H9 (cell line): ENCODE measurements at regions not wholly inside any gene's neighbourhood (a gene's known extent, or its start where the extent isn't known, plus 50 kb on each side); places are given as distances from the start of the nearest gene placed in this dataset.

Experiments used
- DNase-seq: peaks from one replicate; pipeline ENCODE4 v3.0.0-alpha.2; 2017
- H2AFZ ChIP-seq: one replicate; pipeline ENCODE4 v1.6.1; 2013; ENCODE audit warnings: mild to moderate bottlenecking, low read length, control low read depth, moderate library complexity
- H2AK5ac ChIP-seq: 2 replicates; pipeline ENCODE4 v1.6.1; 2013; ENCODE audit warnings: low read length, control low read depth, mixed read lengths; ENCODE audit not compliant: insufficient read length
- H2BK120ac ChIP-seq: one replicate; pipeline ENCODE4 v1.6.1; 2013; ENCODE audit warnings: low read depth, mild to moderate bottlenecking, low read length, control low read depth, inconsistent platforms; ENCODE audit not compliant: poor library complexity, severe bottlenecking
- H2BK12ac ChIP-seq: 2 replicates; pipeline ENCODE4 v1.6.1; 2013; ENCODE audit warnings: low read length, control low read depth, mixed read lengths, low read depth; ENCODE audit not compliant: insufficient read length
- H2BK15ac ChIP-seq: 2 replicates; pipeline ENCODE4 v1.6.1; 2013; ENCODE audit warnings: low read depth, low read length, control low read depth
- H2BK20ac ChIP-seq: one replicate; pipeline ENCODE4 v1.6.1; 2013; ENCODE audit warnings: low read depth, mild to moderate bottlenecking, low read length, control low read depth, inconsistent platforms; ENCODE audit not compliant: poor library complexity, severe bottlenecking
- H2BK5ac ChIP-seq: 2 replicates; pipeline ENCODE4 v1.6.1; 2013; ENCODE audit warnings: low read length, control low read depth, mixed read lengths; ENCODE audit not compliant: insufficient read length
- H3K14ac ChIP-seq: 2 replicates; pipeline ENCODE4 v1.6.1; 2013; ENCODE audit warnings: low read length, control low read depth; ENCODE audit not compliant: insufficient read depth
- H3K18ac ChIP-seq: 2 replicates; pipeline ENCODE4 v1.6.1; 2013; ENCODE audit warnings: low read depth, mild to moderate bottlenecking, mixed read lengths, low read length, control low read depth; ENCODE audit not compliant: insufficient read length
- H3K23ac ChIP-seq: 2 replicates; pipeline ENCODE4 v1.6.1; 2013; ENCODE audit warnings: low read length, control low read depth, mixed read lengths, low read depth; ENCODE audit not compliant: insufficient read length
- H3K23me2 ChIP-seq: 2 replicates; pipeline ENCODE4 v1.6.1; 2013; ENCODE audit warnings: low read depth, mild to moderate bottlenecking, mixed read lengths, low read length, control low read depth; ENCODE audit not compliant: insufficient read length, poor library complexity, severe bottlenecking
- H3K27ac ChIP-seq: 2 replicates; pipeline ENCODE4 v1.5.1; 2013; ENCODE audit warnings: low read length, control low read depth, mixed read lengths, low read depth; ENCODE audit not compliant: insufficient read length
- H3K27me3 ChIP-seq: 2 replicates; pipeline ENCODE4 v1.6.1; 2013; ENCODE audit warnings: low read length, control low read depth, inconsistent platforms; ENCODE audit not compliant: insufficient read depth
- H3K4ac ChIP-seq: 2 replicates; pipeline ENCODE4 v1.6.1; 2013; ENCODE audit warnings: low read depth, mild to moderate bottlenecking, control low read depth, inconsistent platforms, low read length, moderate library complexity
- H3K4me1 ChIP-seq: 2 replicates; pipeline ENCODE4 v1.6.1; 2013; ENCODE audit warnings: low read length, control low read depth, inconsistent platforms; ENCODE audit not compliant: insufficient read depth
- H3K4me2 ChIP-seq: 2 replicates; pipeline ENCODE4 v1.6.1; 2013; ENCODE audit warnings: low read length, control low read depth, mixed read lengths; ENCODE audit not compliant: insufficient read length, insufficient read depth
- H3K56ac ChIP-seq: 2 replicates; pipeline ENCODE4 v1.6.1; 2013; ENCODE audit warnings: low read depth, mild to moderate bottlenecking, mixed read lengths, low read length, control low read depth; ENCODE audit not compliant: insufficient read length
- H3K79me1 ChIP-seq: 2 replicates; pipeline ENCODE4 v1.6.1; 2013; ENCODE audit warnings: low read depth, mild to moderate bottlenecking, moderate library complexity, low read length, control low read depth, inconsistent platforms; ENCODE audit not compliant: insufficient read depth, poor library complexity, severe bottlenecking
- H3K79me2 ChIP-seq: 2 replicates; pipeline ENCODE4 v1.6.1; 2013; ENCODE audit warnings: low read length, control low read depth, inconsistent platforms; ENCODE audit not compliant: insufficient read depth
- H3K9ac ChIP-seq: 2 replicates; pipeline ENCODE4 v1.6.1; 2013; ENCODE audit warnings: low read length, control low read depth, mixed read lengths; ENCODE audit not compliant: insufficient read length; ENCODE audit errors: extremely low read depth
- H3K9me3 ChIP-seq: one replicate; pipeline ENCODE4 v1.6.1; 2013; ENCODE audit warnings: low read depth, low read length, inconsistent platforms; ENCODE audit not compliant: control insufficient read depth
- H3T11ph ChIP-seq: one replicate; pipeline ENCODE4 v1.6.1; 2013; ENCODE audit warnings: mild to moderate bottlenecking, low read length, control low read depth, inconsistent platforms
- H4K20me1 ChIP-seq: one replicate; pipeline ENCODE4 v1.6.1; 2013; ENCODE audit not compliant: control insufficient read depth, insufficient read length, insufficient read depth
- H4K5ac ChIP-seq: 2 replicates; pipeline ENCODE4 v1.6.1; 2013; ENCODE audit warnings: low read depth, mild to moderate bottlenecking, mixed read lengths, low read length, control low read depth; ENCODE audit not compliant: insufficient read length
- H4K8ac ChIP-seq: replicated peaks from 2 replicates; pipeline ENCODE4 v1.6.1; 2013; ENCODE audit warnings: low read length, control low read depth, mixed read lengths, low read depth; ENCODE audit not compliant: insufficient read length
- H4K91ac ChIP-seq: 2 replicates; pipeline ENCODE4 v1.6.1; 2013; ENCODE audit warnings: low read depth, mild to moderate bottlenecking, moderate library complexity, mixed read lengths, low read length, control low read depth; ENCODE audit not compliant: insufficient read length
- H3K27ac Mint-ChIP-seq, 3 experiments: 2 replicates in 2 of 3; 3 replicates in 1 of 3; pipeline ENCODE4 v1.8.0; 2020 to 2021; ENCODE audit warnings: mixed read lengths in 3 of 3, mild to moderate bottlenecking in 1 of 3, moderate library complexity in 1 of 3
- H3K27me3 Mint-ChIP-seq: 2 replicates; pipeline ENCODE4 v1.8.0; 2021; ENCODE audit warnings: low read depth, mild to moderate bottlenecking, moderate library complexity, mixed read lengths
- H3K36me3 Mint-ChIP-seq, 3 experiments: 2 replicates in 2 of 3; 3 replicates in 1 of 3; pipeline ENCODE4 v1.8.0; 2020 to 2021; ENCODE audit warnings: low read depth in 3 of 3, mixed read lengths in 3 of 3; ENCODE audit not compliant: insufficient read depth in 1 of 3
- H3K4me1 Mint-ChIP-seq, 2 experiments: 2 replicates each; pipeline ENCODE4 v1.8.0; 2020; ENCODE audit warnings: mixed read lengths in 2 of 2
- H3K4me3 Mint-ChIP-seq, 2 experiments: 2 replicates in 1 of 2; 3 replicates in 1 of 2; pipeline ENCODE4 v1.8.0; 2020 to 2021; ENCODE audit warnings: mild to moderate bottlenecking in 2 of 2, mixed read lengths in 2 of 2, moderate library complexity in 1 of 2
- H3K9me3 Mint-ChIP-seq, 2 experiments: 2 replicates in 1 of 2; 3 replicates in 1 of 2; pipeline ENCODE4 v1.8.0; 2020; ENCODE audit warnings: mild to moderate bottlenecking in 2 of 2, mixed read lengths in 2 of 2, moderate library complexity in 1 of 2
- WGBS: extraction: QIAGEN DNeasy Blood & Tissue Kit; methylation state at CpG from one replicate; pipeline ENCODE4 v1.1.7; 2013; ENCODE audit warnings: missing lambda C conversion rate, low lambda C conversion rate, mixed read lengths; ENCODE audit not compliant: insufficient read length; ENCODE audit errors: extremely low coverage; 5-methylcytosine and 5-hydroxymethylcytosine counted together
- TF ChIP-seq, protein P1 (sequence below): fragments of 200-600 bp; sonication (generic); conservative IDR thresholded peaks from 3 replicates; pipeline ENCODE4 v1.8.0; 2021; ENCODE audit warnings: antibody characterized with exemption, mild to moderate bottlenecking

- H3T11ph ChIP-seq: no peak overlapping the region
- no peak overlapping the region for H2BK15ac ChIP-seq
- H4K5ac ChIP-seq: no peak overlapping the region
- H3K4me2 ChIP-seq: no peak overlapping the region
- H3K79me2 ChIP-seq: no peaks in the 10 kb centered on the region
- TF ChIP-seq, protein P1, sequence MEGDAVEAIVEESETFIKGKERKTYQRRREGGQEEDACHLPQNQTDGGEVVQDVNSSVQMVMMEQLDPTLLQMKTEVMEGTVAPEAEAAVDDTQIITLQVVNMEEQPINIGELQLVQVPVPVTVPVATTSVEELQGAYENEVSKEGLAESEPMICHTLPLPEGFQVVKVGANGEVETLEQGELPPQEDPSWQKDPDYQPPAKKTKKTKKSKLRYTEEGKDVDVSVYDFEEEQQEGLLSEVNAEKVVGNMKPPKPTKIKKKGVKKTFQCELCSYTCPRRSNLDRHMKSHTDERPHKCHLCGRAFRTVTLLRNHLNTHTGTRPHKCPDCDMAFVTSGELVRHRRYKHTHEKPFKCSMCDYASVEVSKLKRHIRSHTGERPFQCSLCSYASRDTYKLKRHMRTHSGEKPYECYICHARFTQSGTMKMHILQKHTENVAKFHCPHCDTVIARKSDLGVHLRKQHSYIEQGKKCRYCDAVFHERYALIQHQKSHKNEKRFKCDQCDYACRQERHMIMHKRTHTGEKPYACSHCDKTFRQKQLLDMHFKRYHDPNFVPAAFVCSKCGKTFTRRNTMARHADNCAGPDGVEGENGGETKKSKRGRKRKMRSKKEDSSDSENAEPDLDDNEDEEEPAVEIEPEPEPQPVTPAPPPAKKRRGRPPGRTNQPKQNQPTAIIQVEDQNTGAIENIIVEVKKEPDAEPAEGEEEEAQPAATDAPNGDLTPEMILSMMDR: no peak
- no peak overlapping the region for H4K8ac ChIP-seq
- no peaks in the 10 kb centered on the region for H3K9me3 Mint-ChIP-seq
- H2BK5ac ChIP-seq: no peak overlapping the region
- H3K4me1 Mint-ChIP-seq: peaks cover 18 to 30% of the 10 kb centered on the region in 2 experiments
- H2AFZ ChIP-seq: no peak overlapping the region
- no peak overlapping the region for H3K27ac Mint-ChIP-seq
- no peaks in the 10 kb centered on the region for H3K36me3 Mint-ChIP-seq
- H3K23ac ChIP-seq: no peak overlapping the region
- no peaks in the 10 kb centered on the region for H4K20me1 ChIP-seq
- no peak overlapping the region for H3K18ac ChIP-seq
- no peak overlapping the region for H2AK5ac ChIP-seq
- H2BK20ac ChIP-seq: no peak overlapping the region
- no peak overlapping the region for H3K4me3 Mint-ChIP-seq
- H3K27me3 Mint-ChIP-seq: no peaks in the 10 kb centered on the region; the same call in 1 of the 2 replicates
- no peaks in the 10 kb centered on the region for H3K79me1 ChIP-seq
- no peaks in the 10 kb centered on the region for H3K27me3 ChIP-seq
- no peak overlapping the region for H2BK120ac ChIP-seq
- WGBS: no CpG with 5 or more reads among the region's 5 CpGs
- no peak overlapping the region for H2BK12ac ChIP-seq
- H4K91ac ChIP-seq: no peak overlapping the region
- H3K14ac ChIP-seq: no peak overlapping the region
- no peaks in the 10 kb centered on the region; the same call in 1 of the 2 replicates for H3K4me1 ChIP-seq
- peaks cover 16% of the 10 kb centered on the region for H3K23me2 ChIP-seq
- no peak overlapping the region for H3K27ac ChIP-seq
- H3K9ac ChIP-seq: no peak overlapping the region
- no peaks in the 10 kb centered on the region for H3K9me3 ChIP-seq
- H3K56ac ChIP-seq: no peak overlapping the region
- DNase-seq: no peak
- H3K4ac ChIP-seq: no peak overlapping the region
These were observed 171.5 kb upstream of the IER5L start for GRCh38 chr9:129349665-129349947.
